Stimulated activated CD4-positive, alpha-beta T cell treated with anti-CD3 and anti-CD28 coated beads, Interleukin-15, amount 100 ng/mL, for 48 hours (primary cell): ENCODE measurements at regions not wholly inside any gene's neighbourhood (a gene's known extent, or its start where the extent isn't known, plus 50 kb on each side); places are given as distances from the start of the nearest gene placed in this dataset.
"Not testable (repeated sequence)": the region's sequence is repeated elsewhere in the genome, so short reads cannot be mapped to it uniquely, and the experiment has no call there.

Experiments
- DNase-seq, 2 donors: peaks; one replicate each; pipeline ENCODE4 v3.0.0-alpha.2; 2020; ENCODE audit warnings: low read depth in 2 of 2

- no peak for DNase-seq
Measured at GRCh38 chr11:38011496-38011895, 1413.5 kb upstream of the RAG2 start.

- no peak for DNase-seq
Measured at GRCh38 chr11:38009932-38010331, 1411.9 kb upstream of the RAG2 start.

DNA sequence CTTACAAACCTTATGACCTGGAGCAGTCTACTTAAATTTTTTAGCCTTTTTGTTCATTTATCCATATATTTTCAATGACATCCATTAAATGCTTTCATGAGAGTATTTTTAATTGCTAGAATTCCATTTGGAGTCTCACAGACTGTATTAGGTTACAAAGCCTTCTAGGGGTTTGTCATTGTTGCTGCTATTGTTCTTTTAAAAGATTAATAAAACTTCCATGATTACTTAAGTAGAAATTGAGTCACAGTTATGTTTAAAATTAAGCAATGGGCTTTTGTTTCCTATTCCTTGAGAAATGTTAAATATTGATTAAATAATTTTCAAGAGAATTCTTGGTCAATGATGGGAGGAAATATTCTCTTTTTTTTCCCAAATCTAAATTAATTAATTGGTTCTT is 1408.4 kb upstream of the RAG2 start:
- no peak for DNase-seq

DNA sequence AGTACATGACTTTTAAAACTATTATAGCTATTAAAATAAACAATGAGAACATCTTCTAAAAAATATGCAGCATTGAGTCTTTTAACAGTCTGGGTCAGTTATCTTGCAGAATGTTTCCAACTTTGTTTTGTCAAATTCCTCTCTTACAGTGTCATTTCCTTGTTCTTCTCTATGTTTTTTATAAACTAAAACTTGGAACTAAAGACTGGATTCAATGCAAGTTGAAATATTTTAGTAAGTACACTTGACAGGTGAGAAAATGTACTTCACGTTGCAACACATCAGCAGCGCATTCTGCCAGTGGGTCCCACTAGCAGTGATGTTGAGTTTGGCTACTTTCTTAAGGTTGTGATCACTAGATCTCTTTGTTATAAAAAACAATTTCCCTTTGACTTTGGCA is 1407.6 kb upstream of the RAG2 start:
- DNase-seq: no peak

DNA sequence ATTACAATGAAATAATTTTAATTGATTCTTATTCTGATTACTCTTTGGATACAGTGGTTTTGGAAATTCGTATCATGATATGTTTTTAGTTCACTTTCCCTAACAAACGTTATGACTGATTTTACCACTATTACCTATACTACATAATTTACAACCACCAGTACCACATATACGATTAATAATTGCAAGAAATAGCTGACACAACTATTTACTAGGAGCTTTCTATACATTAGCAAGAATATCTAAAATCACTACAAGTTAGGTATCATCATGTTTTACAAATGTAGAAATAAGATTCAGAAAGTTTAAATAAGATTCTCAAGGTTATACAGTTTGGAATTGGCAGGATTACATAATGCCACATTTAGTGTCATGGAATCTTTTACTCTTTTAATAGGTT is 1401.1 kb upstream of the RAG2 start:
- DNase-seq: no peak

GRCh38 chr11:37995886-37996285 is 1397.8 kb upstream of the RAG2 start:
- no peak for DNase-seq

DNA sequence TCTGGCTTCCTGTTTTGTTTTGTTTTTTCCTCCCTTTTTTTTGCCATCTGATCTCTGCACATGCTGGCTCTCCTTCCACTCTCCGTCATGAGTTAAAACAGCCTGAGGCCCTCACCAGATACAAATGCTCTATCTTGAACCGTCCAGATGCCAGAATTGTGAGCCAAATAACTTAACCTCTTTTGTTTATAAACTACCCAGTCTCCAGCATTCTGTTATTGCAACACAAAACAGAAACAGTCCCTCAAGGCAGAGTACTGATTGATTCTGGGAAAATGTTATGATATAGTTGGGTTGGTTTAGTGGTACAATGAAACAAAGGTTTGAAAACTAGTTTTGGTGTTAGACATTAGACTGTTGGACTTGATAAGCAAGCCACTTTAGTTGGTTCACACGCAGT is 1390.0 kb upstream of the RAG2 start:
- DNase-seq: no peak

- no peak for DNase-seq
Measured at GRCh38 chr11:37984991-37985390, 1387.0 kb upstream of the RAG2 start.

GRCh38 chr11:37978647-37979046 is 1380.6 kb upstream of the RAG2 start:
- DNase-seq: no peak

DNA sequence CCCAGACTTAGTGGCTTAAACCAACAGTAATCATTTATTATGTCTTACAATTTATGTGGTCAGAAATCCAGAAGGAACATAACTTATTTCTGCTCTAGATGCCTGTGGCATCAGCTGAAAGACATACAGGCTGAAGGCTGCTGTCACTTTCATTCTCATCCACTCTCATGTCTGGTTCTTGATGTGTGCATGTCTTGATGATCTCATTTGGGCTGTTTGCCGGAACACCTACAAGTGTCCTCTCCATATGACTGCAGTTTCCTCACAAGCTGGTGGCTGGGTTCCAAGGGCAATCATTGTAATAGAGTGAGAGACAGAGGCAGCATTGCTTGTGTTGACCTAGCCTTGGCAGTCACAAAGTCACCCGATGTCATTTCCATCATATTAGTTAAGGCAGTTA is 1375.9 kb upstream of the RAG2 start:
- no peak for DNase-seq

DNA sequence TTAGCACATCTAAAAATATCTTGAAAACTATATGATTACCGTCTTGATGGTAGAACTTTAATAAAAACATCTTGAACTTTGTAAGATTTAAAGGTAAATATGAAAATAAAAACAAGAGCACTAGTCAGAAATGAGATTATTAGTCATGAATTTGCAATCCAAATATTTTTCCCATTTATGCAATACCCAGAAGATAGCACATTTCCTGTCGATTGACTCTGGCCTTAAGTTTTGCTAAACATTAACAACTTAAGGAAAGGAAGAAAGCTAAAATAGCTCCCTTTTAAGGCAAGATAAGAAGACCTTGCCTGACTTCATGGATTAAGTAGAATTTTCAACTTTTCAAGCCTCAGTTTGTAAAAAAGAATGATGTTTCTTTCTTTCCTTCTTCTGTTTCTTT is 1374.7 kb upstream of the RAG2 start:
- no peak for DNase-seq

DNA sequence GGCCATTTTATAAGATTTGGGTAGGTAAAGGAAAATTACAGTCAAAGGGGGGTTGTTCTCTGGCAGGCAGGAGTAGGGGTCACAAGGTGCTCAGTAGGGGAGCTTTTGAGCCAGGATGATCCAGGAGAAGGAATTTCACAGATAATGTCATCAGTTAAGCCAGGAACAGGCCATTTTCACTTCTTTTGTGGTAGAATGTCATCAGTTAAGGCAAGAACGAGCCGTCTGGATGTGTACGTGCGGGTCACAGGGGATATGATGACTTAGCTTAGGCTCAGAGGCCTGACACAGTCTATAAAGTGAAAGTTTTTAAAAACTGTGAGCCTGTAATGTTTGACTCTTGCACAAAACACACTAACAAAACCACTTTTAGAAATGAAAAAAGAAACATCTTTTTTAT is 1371.3 kb upstream of the RAG2 start:
- DNase-seq: not testable (repeated sequence)

DNA sequence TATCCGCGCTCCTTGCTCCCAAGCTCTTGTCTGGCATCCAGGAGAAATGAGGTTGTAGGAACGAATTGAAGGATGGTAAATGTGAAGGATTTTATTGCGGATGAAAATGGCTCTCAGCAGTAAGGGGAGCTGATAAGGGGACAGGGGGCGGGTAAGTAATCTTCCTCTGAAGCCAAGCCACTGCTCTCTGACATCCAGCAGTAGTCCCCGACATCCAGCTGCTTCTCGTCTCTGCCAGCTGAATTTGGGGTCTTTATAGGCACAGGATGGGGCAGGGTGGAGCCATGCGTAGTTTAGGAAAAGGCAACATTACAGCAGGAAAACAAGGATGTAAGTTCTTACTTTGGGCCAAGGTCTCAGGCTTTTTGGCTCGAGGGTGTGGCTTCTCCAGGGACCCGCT is 1370.1 kb upstream of the RAG2 start:
- DNase-seq: no peak

DNA sequence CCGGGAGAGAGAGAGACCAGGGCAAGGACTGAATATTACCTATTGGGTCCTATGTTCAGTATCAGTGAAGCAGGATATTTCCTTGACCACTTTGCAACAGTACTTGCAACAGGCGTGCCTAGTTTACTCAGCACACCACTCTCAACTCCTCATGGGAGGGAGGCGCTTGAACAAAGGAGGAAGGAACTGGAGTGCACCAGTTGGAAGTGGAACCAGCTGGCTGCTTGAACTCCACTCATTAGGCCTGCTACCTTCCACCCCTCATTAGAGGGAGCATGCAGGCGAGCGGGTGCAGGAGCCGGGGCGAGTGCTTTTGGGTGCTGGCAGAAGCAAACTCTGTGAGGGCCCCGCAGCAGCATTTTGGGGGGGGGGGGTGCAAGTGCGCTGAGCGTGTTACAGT is 1369.6 kb upstream of the RAG2 start:
- no peak for DNase-seq

GRCh38 chr11:37963440-37963839 is 1365.4 kb upstream of the RAG2 start:
- DNase-seq: no peak

- no peak for DNase-seq
Measured at GRCh38 chr11:37957717-37958116, 1359.7 kb upstream of the RAG2 start.

GRCh38 chr11:37951996-37952395 is 1354.0 kb upstream of the RAG2 start:
- no peak for DNase-seq

- DNase-seq: no peak
Measured at GRCh38 chr11:37948258-37948657, 1350.2 kb upstream of the RAG2 start.

GRCh38 chr11:37947821-37948220 is 1349.8 kb upstream of the RAG2 start:
- no peak for DNase-seq

DNA sequence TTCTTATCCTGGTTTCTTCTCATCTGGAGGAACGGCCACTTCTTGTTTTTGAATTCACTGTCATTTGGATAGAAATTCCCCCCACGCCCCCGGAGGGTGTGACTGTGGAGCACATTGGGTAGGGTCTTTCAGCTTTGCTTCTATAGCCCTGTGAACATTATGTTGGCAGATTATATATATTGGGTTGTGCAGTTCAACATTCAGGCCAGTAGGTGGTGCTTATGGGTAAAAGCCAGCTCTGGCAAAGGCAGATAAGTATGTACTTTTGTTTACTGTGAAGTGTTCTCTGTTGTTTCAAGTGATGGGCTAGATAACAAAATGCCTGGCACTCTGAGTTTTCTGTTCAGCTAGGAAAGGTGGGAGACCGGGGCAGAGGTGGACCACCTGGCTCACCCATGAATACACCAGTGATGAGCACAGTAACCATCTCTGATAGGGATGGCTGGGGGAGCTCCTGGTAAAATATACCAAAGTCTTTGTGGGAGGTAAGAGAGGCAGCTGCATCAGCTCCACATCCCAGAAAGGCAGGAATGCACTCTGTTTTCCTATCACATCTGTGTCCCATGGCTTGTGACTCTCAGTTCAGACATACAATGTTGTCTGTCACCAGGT is 1348.2 kb upstream of the RAG2 start:
- DNase-seq: no peak

- no peak for DNase-seq
Measured at GRCh38 chr11:37942081-37942480, 1344.0 kb upstream of the RAG2 start.

GRCh38 chr11:37929100-37929653 is 1331.1 kb upstream of the RAG2 start:
- no peak for DNase-seq

DNA sequence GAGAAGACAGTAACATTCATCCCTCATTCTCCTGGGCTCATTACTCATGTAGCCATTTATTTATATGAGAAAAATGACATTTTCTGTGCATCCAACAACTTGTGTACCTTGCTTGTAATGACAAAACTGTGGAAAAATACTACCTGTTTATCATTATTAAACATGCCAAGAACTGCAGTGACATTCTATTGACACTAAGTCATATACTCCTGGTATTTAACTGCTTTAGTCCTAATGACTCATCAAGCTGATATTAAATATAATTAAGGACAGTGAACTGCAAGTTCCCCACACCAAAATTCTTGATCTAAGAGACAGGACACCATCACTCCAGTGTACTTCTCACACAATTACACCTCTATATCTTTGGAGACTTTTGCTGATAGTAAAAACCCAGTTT is 1328.7 kb upstream of the RAG2 start:
- DNase-seq: no peak

GRCh38 chr11:37916331-37916730 is 1318.3 kb upstream of the RAG2 start:
- DNase-seq: no peak
